ENCODE measurements at regions not wholly inside any gene's neighbourhood (a gene's known extent, or its start where the extent isn't known, plus 50 kb on each side); places are given as distances from the start of the nearest gene placed in this dataset.

DNA sequence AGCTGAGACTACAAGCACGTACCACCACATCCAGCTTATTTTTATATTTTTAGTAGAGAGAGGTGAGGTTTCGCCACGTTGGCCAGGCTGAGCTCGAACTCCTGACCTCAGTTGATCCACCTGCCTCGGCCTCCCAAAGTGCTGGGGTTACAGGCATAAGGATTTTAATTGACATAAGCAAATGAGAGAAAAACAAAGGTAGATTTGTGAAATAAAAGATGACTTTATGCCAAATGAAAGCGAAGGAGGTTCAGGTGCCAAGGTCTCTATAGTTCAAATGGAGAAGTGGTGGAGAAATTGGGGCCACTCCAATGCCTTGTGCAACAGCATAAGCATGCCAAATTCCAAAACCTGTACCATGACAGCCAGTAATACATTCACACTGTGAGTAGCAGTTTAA is 180.6 kb downstream of the MREG start (continued):
- TF ChIP-seq KDM1A (IDR thresholded peaks at IDR 0.05; ENCODE audit: borderline replicate concordance, low read length) (no peak), TBP (IDR thresholded peaks at IDR 0.05; ENCODE audit: low read depth, low read length) (no peak), FOSL1 (IDR thresholded peaks at IDR 0.05; ENCODE audit: insufficient read depth, low read depth, low read length) (no peak), CEBPB (IDR thresholded peaks at IDR 0.05; ENCODE audit: low read depth, low read length) (no peak), NRF1 (IDR thresholded peaks at IDR 0.05; ENCODE audit: low read depth, low read length) (no peak)
- TF ChIP-seq, protein P1, sequence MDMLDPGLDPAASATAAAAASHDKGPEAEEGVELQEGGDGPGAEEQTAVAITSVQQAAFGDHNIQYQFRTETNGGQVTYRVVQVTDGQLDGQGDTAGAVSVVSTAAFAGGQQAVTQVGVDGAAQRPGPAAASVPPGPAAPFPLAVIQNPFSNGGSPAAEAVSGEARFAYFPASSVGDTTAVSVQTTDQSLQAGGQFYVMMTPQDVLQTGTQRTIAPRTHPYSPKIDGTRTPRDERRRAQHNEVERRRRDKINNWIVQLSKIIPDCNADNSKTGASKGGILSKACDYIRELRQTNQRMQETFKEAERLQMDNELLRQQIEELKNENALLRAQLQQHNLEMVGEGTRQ (IDR thresholded peaks at IDR 0.05; ENCODE audit: low read length), result no peak

Measured in H1 (cell line).